AG08396 (cell line): ENCODE measurements at regions not wholly inside any gene's neighbourhood (a gene's known extent, or its start where the extent isn't known, plus 50 kb on each side); places are given as distances from the start of the nearest gene placed in this dataset.
"Not testable (repeated sequence)": the region's sequence is repeated elsewhere in the genome, so short reads cannot be mapped to it uniquely, and the experiment has no call there.

Experiments
- DNase-seq: peaks from one replicate; pipeline ENCODE4 v3.0.0; 2012; ENCODE audit warnings: low spot score, mixed read lengths

GRCh38 chr1:118563981-118564951, 379.2 kb upstream of the SPAG17 start:
- DNase-seq = no peak

- DNase-seq = no peak
Observed at GRCh38 chr1:118558933-118559332, 373.9 kb upstream of the SPAG17 start.

GRCh38 chr1:118556936-118557335, 371.9 kb upstream of the SPAG17 start:
- DNase-seq = no peak

- DNase-seq = no peak
Observed at GRCh38 chr1:118555638-118556037, 370.6 kb upstream of the SPAG17 start.

GRCh38 chr1:118535901-118536300, 350.9 kb upstream of the SPAG17 start:
- no peak for DNase-seq

- not testable (repeated sequence) for DNase-seq
Observed at GRCh38 chr1:118511922-118512321, 326.9 kb upstream of the SPAG17 start.

GRCh38 chr1:118504867-118505266, 319.8 kb upstream of the SPAG17 start:
- DNase-seq = no peak

- DNase-seq = no peak
Observed at GRCh38 chr1:118504221-118504644, 319.2 kb upstream of the SPAG17 start.

GRCh38 chr1:118503752-118504151, 318.7 kb upstream of the SPAG17 start:
- no peak for DNase-seq

GRCh38 chr1:118494998-118495397, 310.0 kb upstream of the SPAG17 start:
- no peak for DNase-seq

- DNase-seq = no peak
Observed at GRCh38 chr1:118488787-118489186, 303.8 kb upstream of the SPAG17 start.

GRCh38 chr1:118487932-118488331, 302.9 kb upstream of the SPAG17 start:
- DNase-seq = no peak

GRCh38 chr1:118487091-118487490, 302.1 kb upstream of the SPAG17 start:
- no peak for DNase-seq

- DNase-seq = no peak
Observed at GRCh38 chr1:118486199-118486598, 301.2 kb upstream of the SPAG17 start.

GRCh38 chr1:118485757-118486156, 300.7 kb upstream of the SPAG17 start:
- no peak for DNase-seq

- DNase-seq = no peak
Observed at GRCh38 chr1:118484893-118485292, 299.9 kb upstream of the SPAG17 start.

GRCh38 chr1:118483245-118484006, 298.4 kb upstream of the SPAG17 start:
- DNase-seq = no peak

GRCh38 chr1:118481126-118481525, 296.1 kb upstream of the SPAG17 start:
- DNase-seq = no peak

- no peak for DNase-seq
Observed at GRCh38 chr1:118479351-118479750, 294.3 kb upstream of the SPAG17 start.

GRCh38 chr1:118473825-118474224, 288.8 kb upstream of the SPAG17 start:
- DNase-seq = no peak

- not testable (repeated sequence) for DNase-seq
Observed at GRCh38 chr1:118464460-118464859, 279.4 kb upstream of the SPAG17 start.

GRCh38 chr1:118461154-118461553, 276.1 kb upstream of the SPAG17 start:
- DNase-seq = no peak

- no peak for DNase-seq
Observed at GRCh38 chr1:118459871-118460270, 274.8 kb upstream of the SPAG17 start.
